Lung (tissue), 11 donors: ENCODE measurements at regions not wholly inside any gene's neighbourhood (a gene's known extent, or its start where the extent isn't known, plus 50 kb on each side); places are given as distances from the start of the nearest gene placed in this dataset.

Experiments used
- ATAC-seq: fragments of 200-7000 bp; cut with Tn5 transposase; one replicate; pipeline ENCODE4 v1.9.1; 2020; ENCODE audit warnings: moderate number of reproducible peaks; ENCODE audit not compliant: insufficient read depth, low FRiP score
- DNase-seq, 3 donors: peaks; one replicate each; pipeline ENCODE4 v3.0.0-alpha.2; 2013 to 2017
- H3K27ac ChIP-seq, 2 donors: one replicate each; pipeline ENCODE4 v1.5.1; 2013; ENCODE audit warnings: mild to moderate bottlenecking in 2 of 2, moderate library complexity in 2 of 2, control low read depth in 1 of 2, inconsistent platforms in 1 of 2, low read depth in 1 of 2, low read length in 1 of 2
- H3K27me3 ChIP-seq, 3 donors: one replicate each; pipeline ENCODE4 v1.5.1; 2013; ENCODE audit warnings: low read length in 2 of 3; ENCODE audit not compliant: control insufficient read depth in 3 of 3, insufficient read depth in 3 of 3
- H3K36me3 ChIP-seq, 4 donors: one replicate each; pipeline ENCODE4 v1.5.1; 2013; ENCODE audit warnings: low read length in 4 of 4, mild to moderate bottlenecking in 1 of 4, moderate library complexity in 1 of 4; ENCODE audit not compliant: control insufficient read depth in 4 of 4, insufficient read depth in 4 of 4
- H3K4me1 ChIP-seq, 5 donors: one replicate each; pipeline ENCODE4 v1.5.1; 2013; ENCODE audit warnings: low read length in 5 of 5, mild to moderate bottlenecking in 2 of 5, moderate library complexity in 1 of 5; ENCODE audit not compliant: control insufficient read depth in 5 of 5, insufficient read depth in 5 of 5
- H3K4me3 ChIP-seq: one replicate; pipeline ENCODE4 v1.5.1; 2013; ENCODE audit warnings: mild to moderate bottlenecking, control low read depth, moderate library complexity
- H3K9ac ChIP-seq, 2 donors: one replicate each; pipeline ENCODE4 v1.5.1; 2013; ENCODE audit warnings: low read length in 2 of 2, control low read depth in 1 of 2; ENCODE audit not compliant: insufficient read depth in 1 of 2
- H3K9me3 ChIP-seq, 4 donors: one replicate each; pipeline ENCODE4 v1.5.1; 2013; ENCODE audit warnings: low read length in 3 of 4, mild to moderate bottlenecking in 1 of 4, moderate library complexity in 1 of 4; ENCODE audit not compliant: control insufficient read depth in 4 of 4, insufficient read depth in 3 of 4
- CTCF ChIP-seq: IDR thresholded peaks from 2 replicates; pipeline ENCODE4 v1.5.1; 2012; ENCODE audit warnings: mild to moderate bottlenecking; ENCODE audit errors: control extremely low read depth, extremely low read depth
- WGBS, 2 donors: extraction: QIAGEN DNeasy Blood & Tissue Kit; methylation state at CpG; one replicate each; pipeline ENCODE4 v1.1.7; 2013; 5-methylcytosine and 5-hydroxymethylcytosine counted together
- donor health status: control.
- donor health status: control.
- donor health status: Bipolar disorder and iron deficiency.
- donor health status: healthy.
- donor health status: DM: yes; HTN: yes; CAD: no.

- Histone ChIP-seq H3K9ac (no peak overlapping the region), H3K9me3 (no peaks in the 10 kb centered on the region), H3K27ac (no peak overlapping the region), H3K27me3 (no peaks in the 10 kb centered on the region), H3K4me1 (no peaks in the 10 kb centered on the region), H3K36me3 (no peaks in the 10 kb centered on the region), H3K4me3 (no peak overlapping the region)
- DNase-seq (peak; percentile 12 to 77 (median 53)), ATAC-seq (no peak)
- WGBS, 2 donors: 55 to 67% methylated on average over 3 of the region's 3 CpGs
- no peak for TF ChIP-seq CTCF
These were observed 764.9 kb downstream of the TECRL start for GRCh38 chr4:63644396-63644795.

GRCh38 chr4:63637270-63637669 is 772.0 kb downstream of the TECRL start:
- Histone ChIP-seq H3K27me3 (no peaks in the 10 kb centered on the region), H3K9ac (no peak overlapping the region)
- DNase-seq: no peak

GRCh38 chr4:63632858-63633257 is 776.4 kb downstream of the TECRL start:
- Histone ChIP-seq H3K27me3 (no peaks in the 10 kb centered on the region), H3K4me1 (no peaks in the 10 kb centered on the region), H3K9me3 (no peaks in the 10 kb centered on the region), H3K36me3 (no peaks in the 10 kb centered on the region), H3K4me3 (no peak overlapping the region), H3K9ac (no peak overlapping the region), H3K27ac (no peak overlapping the region)
- 87 to 89% methylated on average over 2 of the region's 2 CpGs for WGBS, 2 donors
- ATAC-seq (no peak), DNase-seq (no peak)
- TF ChIP-seq CTCF: no peak

More at GRCh38 chr4:63637270-63637669, 772.0 kb downstream of the TECRL start:
- Histone ChIP-seq H3K4me3 (no peak overlapping the region), H3K9me3 (no peaks in the 10 kb centered on the region), H3K4me1 (no peaks in the 10 kb centered on the region), H3K27ac (no peak overlapping the region), H3K36me3 (no peaks in the 10 kb centered on the region)
- TF ChIP-seq CTCF: no peak
- ATAC-seq: no peak

GRCh38 chr4:63620271-63620670 is 789.0 kb downstream of the TECRL start:
- no peaks in the 10 kb centered on the region for H3K9me3 ChIP-seq
- ATAC-seq (no peak), DNase-seq (peak in 2 of 3 donors; percentile 7 to 28)
- no peaks in the 10 kb centered on the region for H3K36me3 ChIP-seq
- no peaks in the 10 kb centered on the region for H3K4me1 ChIP-seq
- H3K4me3 ChIP-seq: no peak overlapping the region
- TF ChIP-seq CTCF: no peak
- H3K27ac ChIP-seq: no peak overlapping the region
- 22 to 40% methylated on average over 2 of the region's 2 CpGs for WGBS, 2 donors
- no peaks in the 10 kb centered on the region for H3K27me3 ChIP-seq
- H3K9ac ChIP-seq: no peak overlapping the region
